HepG2 (cell line): ENCODE measurements at regions not wholly inside any gene's neighbourhood (a gene's known extent, or its start where the extent isn't known, plus 50 kb on each side); places are given as distances from the start of the nearest gene placed in this dataset.
"Not testable (repeated sequence)": the region's sequence is repeated elsewhere in the genome, so short reads cannot be mapped to it uniquely, and the experiment has no call there.

ENCODE experiments used
- ATAC-seq: fragments of 200-7000 bp; cut with Tn5 transposase; 3 replicates; pipeline ENCODE4 v1.9.1; 2020; ENCODE audit warnings: mild to moderate bottlenecking, moderate library complexity
- BruUV-seq: library from RNA; stranded (reverse); fragments of 400-500 nt; replicated peaks from 2 replicates; lab custom pipeline; 2021; lab: Mats Ljungman, UMichigan
- CTCF ChIA-PET: fragments of 300-600 bp; formaldehyde crosslinking; extraction: SDS; loops from one replicate; lab custom pipeline; 2021; ENCODE audit warnings: low total read pairs, inconsistent platforms, low intra/inter-chr PET ratio; lab: Yijun Ruan, JAX
- POLR2A ChIA-PET: fragments of 350-600 bp; sonication (Branson Sonifier 250); formaldehyde crosslinking; loops from one replicate; lab custom pipeline; 2020; ENCODE audit warnings: antibody characterized with exemption, inconsistent platforms; lab: Yijun Ruan, JAX
- DNase-seq: peaks from one replicate; pipeline ENCODE4 v3.0.0-alpha.2; 2015; ENCODE audit warnings: low spot score
- FAIRE-seq: peaks from 3 replicates; lab custom pipeline; 2011; peaks lifted over from hg19 to GRCh38; lab: Jason Lieb, UNC
- H2AFZ ChIP-seq: one replicate; pipeline ENCODE4 v1.6.1; 2011; ENCODE audit warnings: low read length, inconsistent platforms
- H3K27ac ChIP-seq: fragments of 300-600 bp; 3 replicates; pipeline ENCODE4 v1.8.0; 2011; ENCODE audit warnings: mixed run types, mild to moderate bottlenecking, mixed read lengths, low read length, inconsistent platforms; ENCODE audit not compliant: insufficient read depth; ENCODE audit errors: extremely low read length
- H3K27me3 ChIP-seq, 2 experiments: fragments of 200-600 bp in 1 of 2; 2 replicates in 1 of 2; 3 replicates in 1 of 2; pipeline versions ENCODE4 v1.6.0 to v1.8.0; 2011; ENCODE audit warnings: low read length in 2 of 2, mild to moderate bottlenecking in 2 of 2, moderate library complexity in 2 of 2, inconsistent platforms in 1 of 2; ENCODE audit not compliant: insufficient read depth in 2 of 2, control insufficient read depth in 1 of 2
- H3K36me3 ChIP-seq, 2 experiments: fragments of 200-600 bp in 1 of 2; replicated peaks in 1 of 2; 2 replicates in 1 of 2; 3 replicates in 1 of 2; pipeline versions ENCODE4 v1.5.1 to v1.8.0; 2011; ENCODE audit warnings: low read length in 2 of 2, inconsistent platforms in 1 of 2; ENCODE audit not compliant: insufficient read depth in 2 of 2, control insufficient read depth in 1 of 2
- H3K4me1 ChIP-seq: 2 replicates; pipeline ENCODE4 v1.5.1; 2012; ENCODE audit warnings: low read length, inconsistent platforms; ENCODE audit not compliant: insufficient read depth
- H3K4me2 ChIP-seq: 2 replicates; pipeline ENCODE4 v1.6.0; 2011; ENCODE audit warnings: low read depth, low read length, inconsistent platforms
- H3K4me3 ChIP-seq, 3 experiments: fragments of 200-600 bp in 1 of 3; sonication (generic), shearing (Covaris generic) in 1 of 3; replicated peaks in 1 of 3; 2 replicates each; pipeline ENCODE4 v1.5.1; 2011 to 2016; ENCODE audit warnings: low read length in 3 of 3, inconsistent platforms in 2 of 3, low read depth in 2 of 3, mild to moderate bottlenecking in 2 of 3, control low read depth in 1 of 3, mixed read lengths in 1 of 3; ENCODE audit not compliant: insufficient read depth in 1 of 3
- H3K79me2 ChIP-seq: one replicate; pipeline ENCODE4 v1.6.1; 2011; ENCODE audit warnings: low read length, inconsistent platforms; ENCODE audit not compliant: insufficient read depth
- H3K9ac ChIP-seq: 2 replicates; pipeline ENCODE4 v1.6.0; 2011; ENCODE audit warnings: mild to moderate bottlenecking, low read depth, low read length, inconsistent platforms; ENCODE audit not compliant: insufficient read depth
- H3K9me3 ChIP-seq: 2 replicates; pipeline ENCODE4 v1.5.1; 2012; ENCODE audit warnings: mild to moderate bottlenecking, low read length
- H4K20me1 ChIP-seq: 2 replicates; pipeline ENCODE4 v1.6.0; 2011; ENCODE audit warnings: inconsistent platforms, mild to moderate bottlenecking, low read length, moderate library complexity; ENCODE audit not compliant: insufficient read depth
- HOXD1 ChIP-seq: sonication (generic); formaldehyde crosslinking; IDR thresholded peaks from 2 replicates; pipeline ENCODE4 v1.5.0; 2020; ENCODE audit warnings: missing genetic modification reagents
- SRY ChIP-seq: sonication (generic); formaldehyde crosslinking; IDR thresholded peaks from 2 replicates; pipeline ENCODE4 v1.8.0; 2022; ENCODE audit warnings: mild to moderate bottlenecking, missing genetic modification reagents
- TBX3 ChIP-seq: fragments of 450-650 bp; IDR thresholded peaks from 2 replicates; pipeline ENCODE4 v1.6.1; 2017; ENCODE audit warnings: antibody characterized with exemption, mild to moderate bottlenecking, inconsistent platforms, borderline replicate concordance
- TRIM24 ChIP-seq: sonication (generic); formaldehyde crosslinking; IDR thresholded peaks from 2 replicates; pipeline ENCODE4 v1.8.0; 2022; ENCODE audit warnings: mild to moderate bottlenecking, missing genetic modification reagents
- ZNF883 ChIP-seq: sonication (generic); formaldehyde crosslinking; IDR thresholded peaks from 2 replicates; pipeline ENCODE4 v1.5.1; 2020; ENCODE audit warnings: mild to moderate bottlenecking, missing genetic modification reagents; ENCODE audit errors: not compliant biosample characterization
- WGBS: methylation state at CpG from one replicate; pipeline ENCODE4 v1.1.6; 2017; ENCODE audit warnings: low lambda C conversion rate; 5-methylcytosine and 5-hydroxymethylcytosine counted together
- in situ Hi-C: cut with HindIII; loops from 2 replicates; pipeline ENCODE4 v1.10.0; 2017; ENCODE audit warnings: low pct_unique_long_range_greater_than_20kb; ENCODE audit not compliant: extremely low pct_ligation_motif_present
- intact Hi-C: fragments of 100-400 bp; cut with micrococcal nuclease; formaldehyde crosslinking; loops from one replicate; pipeline ENCODE4 v1.10.0; 2022; ENCODE audit not compliant: unreplicated experiment
- TF ChIP-seq, protein P1 (sequence below): sonication (generic); formaldehyde crosslinking; IDR thresholded peaks from 2 replicates; pipeline ENCODE4 v1.4.0; 2020; ENCODE audit warnings: low read depth, mild to moderate bottlenecking, missing genetic modification reagents

GRCh38 chr7:113263749-113264148, 145.4 kb upstream of the SMIM30 start:
- ChIA-PET CTCF (no interaction called here), POLR2A (no interaction called here)
- in situ Hi-C loops (no loop called here), intact Hi-C loops (no loop called here)
- 18% methylated on average over 4 of the region's 4 CpGs for WGBS
- ATAC-seq = no peak
- no peak overlapping the region for H3K9ac ChIP-seq
- H2AFZ ChIP-seq = no peak overlapping the region
- H3K27me3 ChIP-seq = no peaks in the 10 kb centered on the region
- no peaks in the 10 kb centered on the region for H3K4me1 ChIP-seq
- no peak overlapping the region for H3K4me3 ChIP-seq
- H3K4me2 ChIP-seq = no peak overlapping the region
- no TSS peak for BruUV-seq
- no peaks in the 10 kb centered on the region for H3K79me2 ChIP-seq
- no peak for DNase-seq
- H3K27ac ChIP-seq = no peak overlapping the region
- no peak for TF ChIP-seq TRIM24 (CRISPR knock-in tag)
- TF ChIP-seq, protein P1, sequence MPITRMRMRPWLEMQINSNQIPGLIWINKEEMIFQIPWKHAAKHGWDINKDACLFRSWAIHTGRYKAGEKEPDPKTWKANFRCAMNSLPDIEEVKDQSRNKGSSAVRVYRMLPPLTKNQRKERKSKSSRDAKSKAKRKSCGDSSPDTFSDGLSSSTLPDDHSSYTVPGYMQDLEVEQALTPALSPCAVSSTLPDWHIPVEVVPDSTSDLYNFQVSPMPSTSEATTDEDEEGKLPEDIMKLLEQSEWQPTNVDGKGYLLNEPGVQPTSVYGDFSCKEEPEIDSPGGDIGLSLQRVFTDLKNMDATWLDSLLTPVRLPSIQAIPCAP (CRISPR knock-in tag) = no peak
- TF ChIP-seq SRY (CRISPR knock-in tag) = no peak
- no peak for TF ChIP-seq TBX3
- no peak for TF ChIP-seq HOXD1 (CRISPR knock-in tag)
- TF ChIP-seq ZNF883 (CRISPR knock-in tag) = no peak
- peaks cover 5% of the 10 kb centered on the region; the same call in 1 of the 2 replicates for H3K9me3 ChIP-seq
- no peaks in the 10 kb centered on the region for H4K20me1 ChIP-seq
- no peak for FAIRE-seq
- H3K36me3 ChIP-seq = no peaks in the 10 kb centered on the region

GRCh38 chr7:113263215-113263742, 144.9 kb upstream of the SMIM30 start:
- FAIRE-seq, H3K4me1 ChIP-seq: not testable (repeated sequence)

More at GRCh38 chr7:113263215-113263742, 144.9 kb upstream of the SMIM30 start:
- POLR2A ChIA-PET, H3K9ac ChIP-seq, BruUV-seq, in situ Hi-C loops, H3K4me3 ChIP-seq, H4K20me1 ChIP-seq, H3K9me3 ChIP-seq, H2AFZ ChIP-seq, H3K79me2 ChIP-seq, DNase-seq, H3K36me3 ChIP-seq, H3K27ac ChIP-seq, H3K4me2 ChIP-seq, H3K27me3 ChIP-seq, ATAC-seq, CTCF ChIA-PET, intact Hi-C loops: not testable (repeated sequence)
- WGBS = 60% methylated on average over 24 of the region's 28 CpGs
